ENCODE measurements at regions not wholly inside any gene's neighbourhood (a gene's known extent, or its start where the extent isn't known, plus 50 kb on each side); places are given as distances from the start of the nearest gene placed in this dataset.

GRCh38 chr7:28260969-28261368 lies 80.4 kb upstream of the JAZF1 start:
- TF ChIP-seq CTCF (IDR thresholded peaks at IDR 0.05) (no peak), POLR2A (IDR thresholded peaks at IDR 0.05) (no peak)

Data from right lobe of liver (tissue), 4 donors.